Mesenchymal stem cell (in vitro differentiated cells and primary cell): ENCODE measurements at regions not wholly inside any gene's neighbourhood (a gene's known extent, or its start where the extent isn't known, plus 50 kb on each side); places are given as distances from the start of the nearest gene placed in this dataset.

Source experiments
- DNase-seq: peaks from one replicate; pipeline ENCODE4 v3.0.0-alpha.2; 2013
- H2AFZ ChIP-seq: one replicate; pipeline ENCODE4 v1.6.1; 2013; ENCODE audit warnings: low read depth, mild to moderate bottlenecking, control low read depth, inconsistent platforms, low read length, moderate library complexity
- H2AK5ac ChIP-seq: 2 replicates; pipeline ENCODE4 v1.6.1; 2013; ENCODE audit warnings: low read length, moderate library complexity, mild to moderate bottlenecking, inconsistent platforms; ENCODE audit not compliant: severe bottlenecking
- H2BK120ac ChIP-seq: one replicate; pipeline ENCODE4 v1.6.1; 2013; ENCODE audit warnings: low read depth, mild to moderate bottlenecking, inconsistent platforms, low read length, moderate library complexity
- H2BK12ac ChIP-seq, 2 experiments: one replicate each; pipeline ENCODE4 v1.6.1; 2013; ENCODE audit warnings: inconsistent platforms in 2 of 2, low read length in 2 of 2, mild to moderate bottlenecking in 2 of 2, moderate library complexity in 2 of 2, control low read depth in 1 of 2
- H2BK15ac ChIP-seq: one replicate; pipeline ENCODE4 v1.6.1; 2013; ENCODE audit warnings: mild to moderate bottlenecking, low read depth, inconsistent platforms; ENCODE audit not compliant: poor library complexity, severe bottlenecking
- H2BK5ac ChIP-seq: 2 replicates; pipeline ENCODE4 v1.6.1; 2013; ENCODE audit warnings: low read depth, mild to moderate bottlenecking, low read length, control low read depth, inconsistent platforms; ENCODE audit not compliant: poor library complexity, severe bottlenecking
- H3K14ac ChIP-seq, 2 experiments: one replicate each; pipeline ENCODE4 v1.6.1; 2013; ENCODE audit warnings: inconsistent platforms in 2 of 2, low read length in 2 of 2, control low read depth in 1 of 2, mild to moderate bottlenecking in 1 of 2, moderate library complexity in 1 of 2
- H3K18ac ChIP-seq, 2 experiments: one replicate each; pipeline ENCODE4 v1.6.1; 2013; ENCODE audit warnings: inconsistent platforms in 2 of 2, low read length in 2 of 2, control low read depth in 1 of 2, low read depth in 1 of 2, mild to moderate bottlenecking in 1 of 2
- H3K23ac ChIP-seq, 2 experiments: one replicate each; pipeline ENCODE4 v1.6.1; 2013; ENCODE audit warnings: inconsistent platforms in 2 of 2, low read length in 2 of 2, mild to moderate bottlenecking in 2 of 2, moderate library complexity in 2 of 2, control low read depth in 1 of 2
- H3K27ac ChIP-seq: 2 replicates; pipeline ENCODE4 v1.5.1; 2013; ENCODE audit warnings: mild to moderate bottlenecking, moderate library complexity, low read length, control low read depth, inconsistent platforms; ENCODE audit not compliant: poor library complexity, severe bottlenecking
- H3K27me3 ChIP-seq, 2 experiments: 2 replicates each; pipeline versions ENCODE4 v1.6.1 to v1.7.0; 2013; ENCODE audit warnings: low read length in 2 of 2, mild to moderate bottlenecking in 2 of 2, moderate library complexity in 2 of 2, control low read depth in 1 of 2, inconsistent platforms in 1 of 2; ENCODE audit not compliant: control insufficient read depth in 1 of 2, insufficient read depth in 1 of 2
- H3K36me3 ChIP-seq, 2 experiments: 2 replicates each; pipeline versions ENCODE4 v1.6.1 to v1.7.0; 2013; ENCODE audit warnings: low read length in 2 of 2, control low read depth in 1 of 2, inconsistent platforms in 1 of 2, low read depth in 1 of 2, mild to moderate bottlenecking in 1 of 2; ENCODE audit not compliant: insufficient read depth in 2 of 2, control insufficient read depth in 1 of 2
- H3K4ac ChIP-seq, 2 experiments: one replicate each; pipeline ENCODE4 v1.6.1; 2013; ENCODE audit warnings: inconsistent platforms in 2 of 2, low read length in 2 of 2, mild to moderate bottlenecking in 2 of 2, moderate library complexity in 2 of 2, control low read depth in 1 of 2, low read depth in 1 of 2
- H3K4me1 ChIP-seq: 2 replicates; pipeline ENCODE4 v1.6.1; 2013; ENCODE audit warnings: low read depth, low read length, control low read depth; ENCODE audit not compliant: control insufficient read depth, insufficient read depth
- H3K4me2 ChIP-seq: 2 replicates; pipeline ENCODE4 v1.6.1; 2013; ENCODE audit warnings: low read length, mild to moderate bottlenecking, inconsistent platforms; ENCODE audit not compliant: poor library complexity, severe bottlenecking
- H3K4me3 ChIP-seq, 2 experiments: 2 replicates each; pipeline versions ENCODE4 v1.5.1 to v1.7.0; 2013; ENCODE audit warnings: low read length in 2 of 2, mild to moderate bottlenecking in 2 of 2, control low read depth in 1 of 2, low read depth in 1 of 2; ENCODE audit not compliant: insufficient read depth in 1 of 2
- H3K79me1 ChIP-seq: replicated peaks from 2 replicates; pipeline ENCODE4 v1.6.1; 2013; ENCODE audit warnings: mild to moderate bottlenecking, control low read depth, low read length, inconsistent platforms; ENCODE audit not compliant: poor library complexity, severe bottlenecking
- H3K9ac ChIP-seq: 2 replicates; pipeline ENCODE4 v1.7.0; 2013; ENCODE audit warnings: mild to moderate bottlenecking, low read length, moderate library complexity
- H3K9me3 ChIP-seq: 2 replicates; pipeline ENCODE4 v1.7.0; 2013; ENCODE audit warnings: mild to moderate bottlenecking, low read length; ENCODE audit not compliant: control insufficient read depth
- H4K8ac ChIP-seq: one replicate; pipeline ENCODE4 v1.6.1; 2013; ENCODE audit warnings: inconsistent platforms, mild to moderate bottlenecking, low read length, moderate library complexity
- H4K91ac ChIP-seq: one replicate; pipeline ENCODE4 v1.6.1; 2013; ENCODE audit warnings: mild to moderate bottlenecking, low read length, inconsistent platforms
- WGBS: methylation state at CpG from one replicate; pipeline ENCODE4 v1.1.7; 2013; ENCODE audit warnings: mixed read lengths; 5-methylcytosine and 5-hydroxymethylcytosine counted together

- Histone ChIP-seq H3K4me2 (no peak overlapping the region), H3K27ac (no peak overlapping the region), H3K4me3 (no peak overlapping the region), H2BK15ac (no peak overlapping the region), H3K79me1 (no peaks in the 10 kb centered on the region), H2AK5ac (no peak overlapping the region), H4K91ac (no peak overlapping the region), H3K9me3 (no peaks in the 10 kb centered on the region), H2AFZ (no peak overlapping the region), H4K8ac (no peak overlapping the region), H3K36me3 (no peaks in the 10 kb centered on the region), H3K4ac (no peak overlapping the region), H3K18ac (no peak overlapping the region), H3K14ac (no peak overlapping the region), H3K23ac (no peak overlapping the region), H2BK12ac (peak overlapping the region in 1 of 2 experiments; percentile 66), H2BK120ac (no peak overlapping the region), H3K4me1 (no peaks in the 10 kb centered on the region), H3K27me3 (no peaks in the 10 kb centered on the region), H2BK5ac (no peak overlapping the region), H3K9ac (no peak overlapping the region)
- DNase-seq: no peak
- WGBS: 96% methylated on average over 5 of the region's 5 CpGs
Measured at GRCh38 chr2:160670618-160671017, 177.0 kb upstream of the RBMS1 start.

- H2BK120ac ChIP-seq: no peak overlapping the region
Measured at GRCh38 chr2:160672211-160672610, 178.6 kb upstream of the RBMS1 start.

GRCh38 chr2:160674146-160674750 is 180.6 kb upstream of the RBMS1 start:
- Histone ChIP-seq H4K91ac (no peak overlapping the region), H3K27ac (no peak overlapping the region), H3K36me3 (no peaks in the 10 kb centered on the region), H4K8ac (no peak overlapping the region), H2BK15ac (no peak overlapping the region), H2AK5ac (no peak overlapping the region), H2BK120ac (no peak overlapping the region), H3K9me3 (no peaks in the 10 kb centered on the region), H3K23ac (no peak overlapping the region), H3K4me2 (no peak overlapping the region), H2AFZ (no peak overlapping the region), H3K4me1 (no peaks in the 10 kb centered on the region), H3K4ac (no peak overlapping the region), H3K14ac (no peak overlapping the region), H3K27me3 (no peaks in the 10 kb centered on the region), H3K4me3 (no peak overlapping the region), H2BK5ac (no peak overlapping the region), H3K79me1 (no peaks in the 10 kb centered on the region), H3K9ac (no peak overlapping the region), H2BK12ac (no peak overlapping the region), H3K18ac (no peak overlapping the region)
- no peak for DNase-seq
- 95% methylated on average over 2 of the region's 2 CpGs for WGBS

More at GRCh38 chr2:160672211-160672610, 178.6 kb upstream of the RBMS1 start:
- no peak overlapping the region for H2AK5ac ChIP-seq
- H3K27ac ChIP-seq: no peak overlapping the region
- H3K9ac ChIP-seq: no peak overlapping the region
- DNase-seq: no peak
- no peak overlapping the region for H4K91ac ChIP-seq
- H3K4ac ChIP-seq: no peak overlapping the region
- H3K4me2 ChIP-seq: no peak overlapping the region
- no peak overlapping the region for H2AFZ ChIP-seq
- no peak overlapping the region for H2BK5ac ChIP-seq
- H3K18ac ChIP-seq: no peak overlapping the region
- no peaks in the 10 kb centered on the region for H3K36me3 ChIP-seq
- no peak overlapping the region for H4K8ac ChIP-seq
- H3K14ac ChIP-seq: no peak overlapping the region
- H3K79me1 ChIP-seq: no peaks in the 10 kb centered on the region
- H2BK12ac ChIP-seq: no peak overlapping the region
- H3K9me3 ChIP-seq: no peaks in the 10 kb centered on the region
- no peak overlapping the region for H3K23ac ChIP-seq
- no peaks in the 10 kb centered on the region for H3K4me1 ChIP-seq
- H3K27me3 ChIP-seq: no peaks in the 10 kb centered on the region
- WGBS: no CpG with 5 or more reads among the region's 1 CpG
- no peak overlapping the region for H2BK15ac ChIP-seq
- H3K4me3 ChIP-seq: no peak overlapping the region

DNA sequence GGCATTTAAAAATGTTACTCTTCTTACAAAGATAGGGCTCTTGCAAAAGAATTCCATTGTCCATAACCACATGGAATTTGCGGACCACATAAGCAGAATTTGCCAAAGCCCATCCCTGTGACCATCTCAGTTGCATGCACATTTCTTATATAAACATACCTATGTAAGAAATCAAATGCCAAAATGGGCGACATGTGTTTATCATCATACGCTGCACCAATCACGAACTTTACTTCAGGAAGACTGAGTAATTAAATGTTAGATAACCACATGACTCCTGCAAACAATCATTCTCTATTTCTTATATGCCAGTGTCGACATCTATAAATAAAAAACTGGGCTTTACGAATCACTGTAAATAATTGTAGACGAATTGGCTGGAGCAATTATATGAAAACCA is 186.1 kb upstream of the RBMS1 start:
- no peak overlapping the region for H2BK5ac ChIP-seq
- no peak overlapping the region for H3K23ac ChIP-seq
- H3K14ac ChIP-seq: no peak overlapping the region
- H3K79me1 ChIP-seq: no peaks in the 10 kb centered on the region
- H3K4me2 ChIP-seq: no peak overlapping the region
- H3K9ac ChIP-seq: no peak overlapping the region
- no peak overlapping the region for H4K91ac ChIP-seq
- H2BK120ac ChIP-seq: no peak overlapping the region
- no peak overlapping the region for H2AFZ ChIP-seq
- no peak overlapping the region for H2BK12ac ChIP-seq
- no peak overlapping the region for H2AK5ac ChIP-seq
- H3K4me1 ChIP-seq: no peaks in the 10 kb centered on the region
- no peak overlapping the region for H3K4ac ChIP-seq
- H3K18ac ChIP-seq: no peak overlapping the region
- no peak for DNase-seq
- H3K36me3 ChIP-seq: no peaks in the 10 kb centered on the region
- no peaks in the 10 kb centered on the region for H3K27me3 ChIP-seq
- 95% methylated on average over 7 of the region's 7 CpGs for WGBS
- no peak overlapping the region for H3K27ac ChIP-seq
- H3K9me3 ChIP-seq: peaks cover 4% of the 10 kb centered on the region
- H4K8ac ChIP-seq: no peak overlapping the region
- no peak overlapping the region for H3K4me3 ChIP-seq
- H2BK15ac ChIP-seq: no peak overlapping the region
